Mesenchymal stem cell (in vitro differentiated cells and primary cell): ENCODE measurements at regions not wholly inside any gene's neighbourhood (a gene's known extent, or its start where the extent isn't known, plus 50 kb on each side); places are given as distances from the start of the nearest gene placed in this dataset.

ENCODE experiments used
- DNase-seq: peaks from one replicate; pipeline ENCODE4 v3.0.0-alpha.2; 2013
- H2AFZ ChIP-seq: one replicate; pipeline ENCODE4 v1.6.1; 2013; ENCODE audit warnings: low read depth, mild to moderate bottlenecking, control low read depth, inconsistent platforms, low read length, moderate library complexity
- H2AK5ac ChIP-seq: 2 replicates; pipeline ENCODE4 v1.6.1; 2013; ENCODE audit warnings: low read length, moderate library complexity, mild to moderate bottlenecking, inconsistent platforms; ENCODE audit not compliant: severe bottlenecking
- H2BK120ac ChIP-seq: one replicate; pipeline ENCODE4 v1.6.1; 2013; ENCODE audit warnings: low read depth, mild to moderate bottlenecking, inconsistent platforms, low read length, moderate library complexity
- H2BK12ac ChIP-seq, 2 experiments: one replicate each; pipeline ENCODE4 v1.6.1; 2013; ENCODE audit warnings: inconsistent platforms in 2 of 2, low read length in 2 of 2, mild to moderate bottlenecking in 2 of 2, moderate library complexity in 2 of 2, control low read depth in 1 of 2
- H2BK15ac ChIP-seq: one replicate; pipeline ENCODE4 v1.6.1; 2013; ENCODE audit warnings: mild to moderate bottlenecking, low read depth, inconsistent platforms; ENCODE audit not compliant: poor library complexity, severe bottlenecking
- H2BK5ac ChIP-seq: 2 replicates; pipeline ENCODE4 v1.6.1; 2013; ENCODE audit warnings: low read depth, mild to moderate bottlenecking, low read length, control low read depth, inconsistent platforms; ENCODE audit not compliant: poor library complexity, severe bottlenecking
- H3K14ac ChIP-seq, 2 experiments: one replicate each; pipeline ENCODE4 v1.6.1; 2013; ENCODE audit warnings: inconsistent platforms in 2 of 2, low read length in 2 of 2, control low read depth in 1 of 2, mild to moderate bottlenecking in 1 of 2, moderate library complexity in 1 of 2
- H3K18ac ChIP-seq, 2 experiments: one replicate each; pipeline ENCODE4 v1.6.1; 2013; ENCODE audit warnings: inconsistent platforms in 2 of 2, low read length in 2 of 2, control low read depth in 1 of 2, low read depth in 1 of 2, mild to moderate bottlenecking in 1 of 2
- H3K23ac ChIP-seq, 2 experiments: one replicate each; pipeline ENCODE4 v1.6.1; 2013; ENCODE audit warnings: inconsistent platforms in 2 of 2, low read length in 2 of 2, mild to moderate bottlenecking in 2 of 2, moderate library complexity in 2 of 2, control low read depth in 1 of 2
- H3K27ac ChIP-seq: 2 replicates; pipeline ENCODE4 v1.5.1; 2013; ENCODE audit warnings: mild to moderate bottlenecking, moderate library complexity, low read length, control low read depth, inconsistent platforms; ENCODE audit not compliant: poor library complexity, severe bottlenecking
- H3K27me3 ChIP-seq, 2 experiments: 2 replicates each; pipeline versions ENCODE4 v1.6.1 to v1.7.0; 2013; ENCODE audit warnings: low read length in 2 of 2, mild to moderate bottlenecking in 2 of 2, moderate library complexity in 2 of 2, control low read depth in 1 of 2, inconsistent platforms in 1 of 2; ENCODE audit not compliant: control insufficient read depth in 1 of 2, insufficient read depth in 1 of 2
- H3K36me3 ChIP-seq, 2 experiments: 2 replicates each; pipeline versions ENCODE4 v1.6.1 to v1.7.0; 2013; ENCODE audit warnings: low read length in 2 of 2, control low read depth in 1 of 2, inconsistent platforms in 1 of 2, low read depth in 1 of 2, mild to moderate bottlenecking in 1 of 2; ENCODE audit not compliant: insufficient read depth in 2 of 2, control insufficient read depth in 1 of 2
- H3K4ac ChIP-seq, 2 experiments: one replicate each; pipeline ENCODE4 v1.6.1; 2013; ENCODE audit warnings: inconsistent platforms in 2 of 2, low read length in 2 of 2, mild to moderate bottlenecking in 2 of 2, moderate library complexity in 2 of 2, control low read depth in 1 of 2, low read depth in 1 of 2
- H3K4me1 ChIP-seq: 2 replicates; pipeline ENCODE4 v1.6.1; 2013; ENCODE audit warnings: low read depth, low read length, control low read depth; ENCODE audit not compliant: control insufficient read depth, insufficient read depth
- H3K4me2 ChIP-seq: 2 replicates; pipeline ENCODE4 v1.6.1; 2013; ENCODE audit warnings: low read length, mild to moderate bottlenecking, inconsistent platforms; ENCODE audit not compliant: poor library complexity, severe bottlenecking
- H3K4me3 ChIP-seq, 2 experiments: 2 replicates each; pipeline versions ENCODE4 v1.5.1 to v1.7.0; 2013; ENCODE audit warnings: low read length in 2 of 2, mild to moderate bottlenecking in 2 of 2, control low read depth in 1 of 2, low read depth in 1 of 2; ENCODE audit not compliant: insufficient read depth in 1 of 2
- H3K79me1 ChIP-seq: replicated peaks from 2 replicates; pipeline ENCODE4 v1.6.1; 2013; ENCODE audit warnings: mild to moderate bottlenecking, control low read depth, low read length, inconsistent platforms; ENCODE audit not compliant: poor library complexity, severe bottlenecking
- H3K9ac ChIP-seq: 2 replicates; pipeline ENCODE4 v1.7.0; 2013; ENCODE audit warnings: mild to moderate bottlenecking, low read length, moderate library complexity
- H3K9me3 ChIP-seq: 2 replicates; pipeline ENCODE4 v1.7.0; 2013; ENCODE audit warnings: mild to moderate bottlenecking, low read length; ENCODE audit not compliant: control insufficient read depth
- H4K8ac ChIP-seq: one replicate; pipeline ENCODE4 v1.6.1; 2013; ENCODE audit warnings: inconsistent platforms, mild to moderate bottlenecking, low read length, moderate library complexity
- H4K91ac ChIP-seq: one replicate; pipeline ENCODE4 v1.6.1; 2013; ENCODE audit warnings: mild to moderate bottlenecking, low read length, inconsistent platforms
- WGBS: methylation state at CpG from one replicate; pipeline ENCODE4 v1.1.7; 2013; ENCODE audit warnings: mixed read lengths; 5-methylcytosine and 5-hydroxymethylcytosine counted together

GRCh38 chr4:55762819-55763218 is 56.8 kb upstream of the EXOC1L start:
- Histone ChIP-seq H3K36me3 (no peaks in the 10 kb centered on the region), H3K4me1 (no peaks in the 10 kb centered on the region), H4K91ac (no peak overlapping the region), H3K9ac (no peak overlapping the region), H3K9me3 (no peaks in the 10 kb centered on the region), H3K4me2 (no peak overlapping the region), H3K14ac (no peak overlapping the region), H2AFZ (no peak overlapping the region), H3K27ac (no peak overlapping the region), H2BK5ac (no peak overlapping the region), H3K4me3 (no peak overlapping the region), H3K79me1 (no peaks in the 10 kb centered on the region), H3K27me3 (no peaks in the 10 kb centered on the region), H3K23ac (no peak overlapping the region), H2BK120ac (no peak overlapping the region), H3K18ac (no peak overlapping the region), H2BK15ac (no peak overlapping the region), H3K4ac (no peak overlapping the region), H2AK5ac (no peak overlapping the region), H4K8ac (no peak overlapping the region), H2BK12ac (no peak overlapping the region)
- no peak for DNase-seq
- WGBS: 51% methylated on average over 2 of the region's 3 CpGs

GRCh38 chr4:55763996-55764395 is 55.6 kb upstream of the EXOC1L start:
- 88% methylated on average over 1 of the region's 2 CpGs for WGBS

GRCh38 chr4:55765070-55765469 is 54.5 kb upstream of the EXOC1L start:
- no peak overlapping the region for H3K18ac ChIP-seq
- no peaks in the 10 kb centered on the region for H3K36me3 ChIP-seq
- no peak for DNase-seq
- H3K14ac ChIP-seq: no peak overlapping the region
- H3K9me3 ChIP-seq: no peaks in the 10 kb centered on the region
- H2BK120ac ChIP-seq: no peak overlapping the region
- H3K4me2 ChIP-seq: no peak overlapping the region
- H3K27ac ChIP-seq: no peak overlapping the region
- no peak overlapping the region for H3K4ac ChIP-seq
- peaks cover 1% of the 10 kb centered on the region for H3K4me1 ChIP-seq
- no peak overlapping the region for H2AFZ ChIP-seq
- H2BK5ac ChIP-seq: no peak overlapping the region
- H4K8ac ChIP-seq: no peak overlapping the region
- no peaks in the 10 kb centered on the region for H3K27me3 ChIP-seq
- H2BK12ac ChIP-seq: no peak overlapping the region
- H3K23ac ChIP-seq: no peak overlapping the region
- H2BK15ac ChIP-seq: peak overlapping the region; percentile 57
- no peak overlapping the region for H2AK5ac ChIP-seq
- H3K79me1 ChIP-seq: no peaks in the 10 kb centered on the region
- no peak overlapping the region for H3K9ac ChIP-seq
- 94% methylated on average over 6 of the region's 6 CpGs for WGBS
- H4K91ac ChIP-seq: no peak overlapping the region
- H3K4me3 ChIP-seq: no peak overlapping the region

More at GRCh38 chr4:55763996-55764395, 55.6 kb upstream of the EXOC1L start:
- peaks cover 1% of the 10 kb centered on the region for H3K4me1 ChIP-seq
- H3K23ac ChIP-seq: no peak overlapping the region
- no peak overlapping the region for H3K4ac ChIP-seq
- no peak overlapping the region for H2BK12ac ChIP-seq
- no peak overlapping the region for H2BK120ac ChIP-seq
- no peak overlapping the region for H3K4me3 ChIP-seq
- no peak overlapping the region for H2AFZ ChIP-seq
- no peak overlapping the region for H2BK15ac ChIP-seq
- no peaks in the 10 kb centered on the region for H3K79me1 ChIP-seq
- no peaks in the 10 kb centered on the region for H3K36me3 ChIP-seq
- no peak overlapping the region for H3K18ac ChIP-seq
- no peak overlapping the region for H2BK5ac ChIP-seq
- H4K8ac ChIP-seq: no peak overlapping the region
- no peak for DNase-seq
- no peaks in the 10 kb centered on the region for H3K27me3 ChIP-seq
- H3K14ac ChIP-seq: no peak overlapping the region
- no peak overlapping the region for H3K27ac ChIP-seq
- H3K9me3 ChIP-seq: no peaks in the 10 kb centered on the region
- H3K9ac ChIP-seq: no peak overlapping the region
- H3K4me2 ChIP-seq: no peak overlapping the region
- no peak overlapping the region for H4K91ac ChIP-seq
- no peak overlapping the region for H2AK5ac ChIP-seq

- H2BK15ac ChIP-seq: no peak overlapping the region
- H2BK120ac ChIP-seq: no peak overlapping the region
- no peak overlapping the region for H2AFZ ChIP-seq
- peak overlapping the region; percentile 62 for H4K8ac ChIP-seq
- H3K18ac ChIP-seq: no peak overlapping the region
- no peak overlapping the region for H2BK5ac ChIP-seq
- no peak overlapping the region for H3K4ac ChIP-seq
- peaks cover 1% of the 10 kb centered on the region for H3K4me1 ChIP-seq
- H3K4me2 ChIP-seq: no peak overlapping the region
- H4K91ac ChIP-seq: no peak overlapping the region
- no peaks in the 10 kb centered on the region for H3K79me1 ChIP-seq
- H3K4me3 ChIP-seq: no peak overlapping the region
- no peak overlapping the region for H3K14ac ChIP-seq
- no peaks in the 10 kb centered on the region for H3K27me3 ChIP-seq
- WGBS: 46% methylated on average over 3 of the region's 3 CpGs
- no peak overlapping the region for H2AK5ac ChIP-seq
- DNase-seq: peak; percentile 77
- H3K23ac ChIP-seq: no peak overlapping the region
- no peak overlapping the region for H3K9ac ChIP-seq
- peak overlapping the region; percentile 66 for H3K27ac ChIP-seq
- peak overlapping the region in 1 of 2 experiments; percentile 63 for H2BK12ac ChIP-seq
- no peaks in the 10 kb centered on the region for H3K36me3 ChIP-seq
- no peaks in the 10 kb centered on the region for H3K9me3 ChIP-seq
Measured at GRCh38 chr4:55768291-55768690, 51.3 kb upstream of the EXOC1L start.
